Endothelial cell of umbilical vein (primary cell): ENCODE measurements at regions not wholly inside any gene's neighbourhood (a gene's known extent, or its start where the extent isn't known, plus 50 kb on each side); places are given as distances from the start of the nearest gene placed in this dataset.

ENCODE experiments used
- BruUV-seq: library from RNA; stranded (reverse); fragments of 400-500 nt; replicated peaks from 2 replicates; lab custom pipeline; 2021; lab: Mats Ljungman, UMichigan
- CTCF ChIA-PET: fragments of 300-600, 350-600 bp; sonication (Branson Sonifier 250); formaldehyde crosslinking; loops from one replicate; lab custom pipeline; 2021; ENCODE audit warnings: antibody characterized with exemption, inconsistent platforms; lab: Charles Lee
- POLR2A ChIA-PET: fragments of 300-600, 350-600 bp; sonication (Branson Sonifier 250); formaldehyde crosslinking; loops from one replicate; lab custom pipeline; 2021; ENCODE audit warnings: antibody characterized with exemption, inconsistent platforms; lab: Charles Lee
- DNase-seq: peaks from one replicate; pipeline ENCODE4 v3.0.0-alpha.2; 2011; ENCODE audit warnings: low read depth, low spot score
- FAIRE-seq: peaks from 2 replicates; lab custom pipeline; 2011; peaks lifted over from hg19 to GRCh38; lab: Jason Lieb, UNC
- H2AFZ ChIP-seq: 2 replicates; pipeline ENCODE4 v1.6.0; 2012; ENCODE audit warnings: low read depth, low read length, control low read depth, inconsistent platforms
- H3K27ac ChIP-seq: 2 replicates; pipeline ENCODE4 v1.5.1; 2011; ENCODE audit warnings: low read depth, mild to moderate bottlenecking, control low read depth, low read length, moderate library complexity; ENCODE audit not compliant: insufficient read depth
- H3K27me3 ChIP-seq, 2 experiments: 2 replicates each; pipeline versions ENCODE4 v1.6.0 to v1.6.1; 2011; ENCODE audit warnings: low read length in 2 of 2, mixed read lengths in 1 of 2; ENCODE audit not compliant: control insufficient read depth in 2 of 2, insufficient read depth in 2 of 2
- H3K36me3 ChIP-seq, 2 experiments: 2 replicates in 1 of 2; 3 replicates in 1 of 2; pipeline ENCODE4 v1.5.1; 2011; ENCODE audit warnings: low read length in 2 of 2, mild to moderate bottlenecking in 1 of 2, moderate library complexity in 1 of 2; ENCODE audit not compliant: control insufficient read depth in 2 of 2, insufficient read depth in 2 of 2; ENCODE audit errors: extremely low read depth in 1 of 2
- H3K4me1 ChIP-seq: 3 replicates; pipeline ENCODE4 v1.5.1; 2011; ENCODE audit warnings: mild to moderate bottlenecking, low read length; ENCODE audit not compliant: control insufficient read depth, insufficient read depth; ENCODE audit errors: extremely low read depth
- H3K4me2 ChIP-seq: 2 replicates; pipeline ENCODE4 v1.6.1; 2011; ENCODE audit warnings: low read length, control low read depth, mixed read lengths; ENCODE audit not compliant: insufficient read depth
- H3K4me3 ChIP-seq, 3 experiments: fragments of 200-600 bp in 1 of 3; sonication (generic), shearing (Covaris generic) in 1 of 3; replicated peaks in 1 of 3; 2 replicates each; pipeline ENCODE4 v1.5.1; 2011 to 2016; ENCODE audit warnings: control low read depth in 3 of 3, low read length in 3 of 3, mild to moderate bottlenecking in 2 of 3, inconsistent platforms in 1 of 3, low read depth in 1 of 3, moderate library complexity in 1 of 3; ENCODE audit not compliant: insufficient read depth in 1 of 3
- H3K79me2 ChIP-seq: 2 replicates; pipeline ENCODE4 v1.6.0; 2012; ENCODE audit warnings: low read length, inconsistent platforms; ENCODE audit not compliant: control insufficient read depth, insufficient read depth
- H3K9ac ChIP-seq: replicated peaks from 2 replicates; pipeline ENCODE3; 2011; ENCODE audit warnings: low read length, control low read depth; ENCODE audit not compliant: insufficient read depth; ENCODE audit errors: extremely low read depth
- H3K9me1 ChIP-seq: replicated peaks from 3 replicates; pipeline ENCODE4 v1.6.0; 2011; ENCODE audit warnings: mild to moderate bottlenecking, low read length; ENCODE audit not compliant: control insufficient read depth, insufficient read depth; ENCODE audit errors: extremely low read depth
- H3K9me3 ChIP-seq: replicated peaks from 2 replicates; pipeline ENCODE4 v1.5.1; 2012; ENCODE audit warnings: low read length, inconsistent platforms; ENCODE audit not compliant: control insufficient read depth, insufficient read depth
- H4K20me1 ChIP-seq: replicated peaks from 2 replicates; pipeline ENCODE3; 2011; ENCODE audit warnings: mild to moderate bottlenecking, low read length; ENCODE audit not compliant: control insufficient read depth, insufficient read depth; ENCODE audit errors: extremely low read depth
- CTCF ChIP-seq, 2 donors: IDR thresholded peaks; 1 replicate in 1 of 2; 2 replicates in 1 of 2; pipeline ENCODE4 v1.5.1; 2011; ENCODE audit warnings: low read length in 2 of 2, mild to moderate bottlenecking in 2 of 2, moderate library complexity in 2 of 2, control low read depth in 1 of 2, inconsistent platforms in 1 of 2, low read depth in 1 of 2; ENCODE audit not compliant: insufficient read depth in 1 of 2; ENCODE audit errors: extremely low read depth in 1 of 2
- EZH2 ChIP-seq: IDR thresholded peaks from 2 replicates; pipeline ENCODE4 v1.6.1; 2012; ENCODE audit warnings: borderline replicate concordance, low read depth, mild to moderate bottlenecking, moderate library complexity, low read length, inconsistent platforms; ENCODE audit not compliant: severe bottlenecking
- FOS ChIP-seq: IDR thresholded peaks from 2 replicates; pipeline ENCODE4 v1.6.1; 2011; ENCODE audit warnings: mild to moderate bottlenecking, low read length, moderate library complexity, borderline replicate concordance; ENCODE audit not compliant: insufficient read depth
- GATA2 ChIP-seq: IDR thresholded peaks from 2 replicates; pipeline ENCODE4 v1.7.0; 2011; ENCODE audit warnings: low read depth, mild to moderate bottlenecking, moderate library complexity, mixed read lengths, low read length; ENCODE audit not compliant: insufficient read length, insufficient read depth
- JUN ChIP-seq: IDR thresholded peaks from 2 replicates; pipeline ENCODE4 v1.6.1; 2011; ENCODE audit warnings: borderline replicate concordance, low read depth; ENCODE audit not compliant: insufficient read length, insufficient read depth
- MAX ChIP-seq: IDR thresholded peaks from 2 replicates; pipeline ENCODE4 v1.6.1; 2011; ENCODE audit not compliant: insufficient read depth, insufficient read length
- MYC ChIP-seq: IDR thresholded peaks from one replicate; pipeline ENCODE4 v1.6.1; 2011; ENCODE audit warnings: mild to moderate bottlenecking, low read depth, low read length
- POLR2A ChIP-seq: IDR thresholded peaks from 2 replicates; pipeline ENCODE4 v1.6.1; 2012; ENCODE audit warnings: low read depth, mild to moderate bottlenecking, control low read depth, low read length
- POLR2AphosphoS5 ChIP-seq: IDR thresholded peaks from 2 replicates; pipeline ENCODE4 v1.6.1; 2012; ENCODE audit warnings: low read depth, mild to moderate bottlenecking, control low read depth, low read length, moderate library complexity; ENCODE audit not compliant: insufficient read depth
- dilution Hi-C: fragments of 300-500 bp; cut with MboI; formaldehyde crosslinking; loops from one replicate; pipeline ENCODE4 v1.15.0; 2019; ENCODE audit warnings: low sequenced_read_pairs; ENCODE audit not compliant: extremely low pct_ligation_motif_present
- intact Hi-C: fragments of 100-400 bp; cut with micrococcal nuclease; formaldehyde crosslinking; loops from one replicate; pipeline ENCODE4 v1.10.0; 2022

DNA sequence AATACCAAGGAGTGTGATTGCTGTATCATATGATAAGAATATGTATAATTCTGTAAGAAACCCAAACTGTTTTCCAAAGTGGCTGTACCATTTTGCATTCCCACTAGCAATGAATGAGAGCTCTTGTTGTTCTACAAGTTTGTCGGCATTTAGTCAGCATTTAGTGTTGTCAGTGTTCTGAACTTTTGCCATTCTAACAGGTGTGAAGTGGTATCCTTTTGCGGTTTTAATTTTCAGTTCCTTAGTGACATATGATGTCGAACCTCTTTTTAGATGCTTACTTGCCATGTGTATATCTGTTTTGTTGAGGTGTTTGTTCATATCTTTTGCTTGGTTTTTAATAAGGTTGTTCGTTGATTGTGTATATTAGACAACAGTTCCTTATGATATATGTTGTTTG lies 296.3 kb upstream of the IZUMO3 start:
- Histone ChIP-seq H3K9me1 (no peaks in the 10 kb centered on the region), H3K9ac (no peak overlapping the region), H3K27ac (no peak overlapping the region), H3K36me3 (no peaks in the 10 kb centered on the region), H3K9me3 (no peaks in the 10 kb centered on the region), H3K27me3 (no peaks in the 10 kb centered on the region), H3K4me3 (no peak overlapping the region), H2AFZ (no peak overlapping the region), H4K20me1 (no peaks in the 10 kb centered on the region), H3K4me2 (no peak overlapping the region), H3K4me1 (no peaks in the 10 kb centered on the region), H3K79me2 (no peaks in the 10 kb centered on the region)
- DNase-seq = no peak
- CTCF ChIA-PET = no interaction called here
- dilution Hi-C loops = no loop called here
- TF ChIP-seq JUN = no peak
- TF ChIP-seq FOS = no peak
- TF ChIP-seq EZH2 = no peak
- TF ChIP-seq CTCF (IDR thresholded peaks at IDR 0.05; ENCODE audit: extremely low read depth in 1 of 2, insufficient read depth in 1 of 2, low read depth in 1 of 2, low read length in 2 of 2) = no peak
- no peak for TF ChIP-seq GATA2
- no peak for TF ChIP-seq MYC
- no peak for TF ChIP-seq MAX
- no peak for TF ChIP-seq POLR2AphosphoS5
- TF ChIP-seq POLR2A = no peak
- FAIRE-seq = no peak
- intact Hi-C loops = no loop called here
- POLR2A ChIA-PET = no interaction called here
- BruUV-seq = no TSS peak
